IMR-90 (cell line): ENCODE measurements at regions not wholly inside any gene's neighbourhood (a gene's known extent, or its start where the extent isn't known, plus 50 kb on each side); places are given as distances from the start of the nearest gene placed in this dataset.

Experiments
- ATAC-seq: fragments of 200-7000 bp; cut with Tn5 transposase; 2 replicates; pipeline ENCODE4 v1.9.1; 2020; ENCODE audit warnings: low read depth, mild to moderate bottlenecking, moderate library complexity
- BruUV-seq: library from RNA; stranded (reverse); fragments of 400-500 nt; replicated peaks from 2 replicates; lab custom pipeline; 2021; lab: Mats Ljungman, UMichigan
- CTCF ChIA-PET: fragments of 300-600 bp; formaldehyde crosslinking; extraction: SDS; loops from one replicate; lab custom pipeline; 2021; ENCODE audit warnings: antibody characterized with exemption; lab: Yijun Ruan, JAX
- POLR2A ChIA-PET: fragments of 300-600 bp; sonication (Branson Sonifier 250); formaldehyde crosslinking; loops from one replicate; lab custom pipeline; 2022; ENCODE audit warnings: antibody characterized with exemption; ENCODE audit not compliant: unreplicated experiment; lab: Charles Lee
- DNase-seq: peaks from one replicate; pipeline ENCODE4 v3.0.0; 2013
- H2AFZ ChIP-seq: replicated peaks from 2 replicates; pipeline ENCODE3; 2013; ENCODE audit warnings: low read length, mild to moderate bottlenecking; ENCODE audit not compliant: poor library complexity
- H2AK5ac ChIP-seq: 2 replicates; pipeline ENCODE4 v1.6.1; 2013; ENCODE audit warnings: low read depth, low read length, inconsistent platforms
- H2AK9ac ChIP-seq: replicated peaks from 2 replicates; pipeline ENCODE3; 2013; ENCODE audit warnings: mild to moderate bottlenecking, low read depth, low read length, moderate library complexity; ENCODE audit not compliant: poor library complexity
- H2BK120ac ChIP-seq: 2 replicates; pipeline ENCODE4 v1.6.1; 2013; ENCODE audit warnings: low read depth, low read length, inconsistent platforms
- H2BK15ac ChIP-seq: 3 replicates; pipeline ENCODE4 v1.6.1; 2013; ENCODE audit warnings: low read depth, low read length, inconsistent platforms
- H2BK20ac ChIP-seq: 2 replicates; pipeline ENCODE4 v1.6.1; 2013; ENCODE audit warnings: low read depth, mild to moderate bottlenecking, inconsistent platforms, low read length, moderate library complexity
- H2BK5ac ChIP-seq: 2 replicates; pipeline ENCODE4 v1.6.1; 2013; ENCODE audit warnings: mild to moderate bottlenecking, low read depth, low read length, inconsistent platforms; ENCODE audit not compliant: poor library complexity, severe bottlenecking
- H3K14ac ChIP-seq: replicated peaks from 2 replicates; pipeline ENCODE4 v1.6.1; 2013; ENCODE audit warnings: low read depth, low read length, inconsistent platforms
- H3K18ac ChIP-seq: 2 replicates; pipeline ENCODE4 v1.6.1; 2013; ENCODE audit warnings: low read depth, low read length, control low read depth
- H3K23ac ChIP-seq: 2 replicates; pipeline ENCODE4 v1.6.1; 2013; ENCODE audit warnings: low read depth, low read length, inconsistent platforms
- H3K27ac ChIP-seq: 2 replicates; pipeline ENCODE4 v1.5.1; 2013; ENCODE audit warnings: mild to moderate bottlenecking, control low read depth, low read length; ENCODE audit not compliant: insufficient read depth
- H3K27me3 ChIP-seq: 2 replicates; pipeline ENCODE4 v1.6.1; 2013; ENCODE audit warnings: low read length; ENCODE audit not compliant: control insufficient read depth, insufficient read depth
- H3K36me3 ChIP-seq: 2 replicates; pipeline ENCODE4 v1.6.1; 2013; ENCODE audit warnings: low read length, mixed read lengths; ENCODE audit not compliant: control insufficient read depth, insufficient read depth
- H3K4ac ChIP-seq: 2 replicates; pipeline ENCODE4 v1.6.1; 2013; ENCODE audit warnings: low read depth, low read length, inconsistent platforms
- H3K4me1 ChIP-seq: 2 replicates; pipeline ENCODE4 v1.6.1; 2013; ENCODE audit warnings: low read length, mixed read lengths; ENCODE audit not compliant: control insufficient read depth, insufficient read depth
- H3K4me2 ChIP-seq: 2 replicates; pipeline ENCODE4 v1.6.1; 2013; ENCODE audit warnings: low read depth, mild to moderate bottlenecking, control low read depth, low read length, moderate library complexity
- H3K4me3 ChIP-seq: 2 replicates; pipeline ENCODE4 v1.5.1; 2013; ENCODE audit warnings: low read depth, mild to moderate bottlenecking, control low read depth, low read length, moderate library complexity; ENCODE audit not compliant: insufficient read depth
- H3K56ac ChIP-seq: 2 replicates; pipeline ENCODE4 v1.6.1; 2013; ENCODE audit warnings: low read length, inconsistent platforms; ENCODE audit not compliant: insufficient read depth; ENCODE audit errors: extremely low read depth
- H3K79me1 ChIP-seq, 2 experiments: 2 replicates each; pipeline ENCODE4 v1.6.1; 2013; ENCODE audit warnings: low read length in 2 of 2, inconsistent platforms in 1 of 2, low read depth in 1 of 2
- H3K9ac ChIP-seq: 2 replicates; pipeline ENCODE4 v1.6.1; 2013; ENCODE audit warnings: low read depth, low read length, control low read depth
- H3K9me1 ChIP-seq: 2 replicates; pipeline ENCODE4 v1.6.1; 2013; ENCODE audit warnings: low read length, inconsistent platforms; ENCODE audit not compliant: insufficient read depth
- H3K9me3 ChIP-seq: 2 replicates; pipeline ENCODE4 v1.6.1; 2013; ENCODE audit warnings: low read length; ENCODE audit not compliant: control insufficient read depth, insufficient read depth
- H4K20me1 ChIP-seq: 2 replicates; pipeline ENCODE4 v1.6.1; 2013; ENCODE audit warnings: low read length, inconsistent platforms; ENCODE audit not compliant: insufficient read depth
- H4K5ac ChIP-seq: 2 replicates; pipeline ENCODE4 v1.6.1; 2013; ENCODE audit warnings: mild to moderate bottlenecking, low read depth, low read length, control low read depth
- H4K8ac ChIP-seq, 2 experiments: 2 replicates each; pipeline ENCODE4 v1.6.1; 2013; ENCODE audit warnings: low read depth in 2 of 2, low read length in 2 of 2, control low read depth in 1 of 2, inconsistent platforms in 1 of 2
- H4K91ac ChIP-seq: 2 replicates; pipeline ENCODE4 v1.6.1; 2013; ENCODE audit warnings: low read depth, low read length, inconsistent platforms; ENCODE audit not compliant: insufficient read depth
- CHD1 ChIP-seq: IDR thresholded peaks from 2 replicates; pipeline ENCODE4 v1.6.1; 2012; ENCODE audit warnings: low read depth, low read length, improper control_type of control experiment
- RCOR1 ChIP-seq: IDR thresholded peaks from 2 replicates; pipeline ENCODE4 v1.6.1; 2012; ENCODE audit warnings: mild to moderate bottlenecking, low read length, improper control_type of control experiment; ENCODE audit not compliant: insufficient replicate concordance
- RFX5 ChIP-seq: IDR thresholded peaks from 2 replicates; pipeline ENCODE4 v1.8.0; 2012; ENCODE audit warnings: low read depth, mild to moderate bottlenecking, low read length, moderate library complexity
- WGBS, 2 experiments: methylation state at CpG; one replicate each; pipeline versions ENCODE4 v1.1.5 to v1.1.7; 2013; ENCODE audit warnings: missing lambda C conversion rate in 2 of 2; ENCODE audit not compliant: insufficient read length in 1 of 2; ENCODE audit errors: extremely low coverage in 2 of 2; 5-methylcytosine and 5-hydroxymethylcytosine counted together
- dilution Hi-C: fragments of 300-500 bp; cut with HindIII; formaldehyde crosslinking; loops from one replicate; pipeline ENCODE4 v1.14.3; 2018; ENCODE audit warnings: low sequenced_read_pairs; ENCODE audit not compliant: unreplicated experiment
- in situ Hi-C: fragments of 300-500 bp; cut with MboI; formaldehyde crosslinking; loops from 3 replicates; pipeline ENCODE4 v1.14.3; 2019; ENCODE audit warnings: low sequenced_read_pairs, inconsistent platforms, mixed read lengths
- intact Hi-C: fragments of 100-400 bp; cut with micrococcal nuclease; formaldehyde crosslinking; loops from 2 replicates; pipeline ENCODE4 v1.10.0; 2022

DNA sequence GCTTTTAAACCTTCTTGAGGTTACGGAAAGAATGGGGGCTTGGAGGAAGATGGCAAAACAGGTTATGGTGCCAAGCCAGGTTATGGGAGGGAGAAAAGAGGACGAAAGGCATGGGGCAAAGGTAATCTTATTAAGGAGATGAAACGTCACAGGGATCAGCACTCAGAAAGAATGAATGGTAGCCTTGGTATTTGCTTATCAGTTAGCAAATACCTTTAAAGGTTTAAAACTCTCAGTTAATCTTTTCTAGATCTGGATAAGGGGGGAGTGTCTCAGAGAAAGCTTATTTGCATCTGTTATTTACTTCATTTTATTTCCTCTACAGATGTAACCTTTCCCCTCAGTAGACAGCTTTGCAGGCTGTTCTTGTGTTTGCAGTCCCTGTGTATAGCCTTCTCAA lies 55.5 kb upstream of the EEF1E1 start:
- DNase-seq: no peak
- H4K5ac ChIP-seq: no peak overlapping the region
- H3K4me2 ChIP-seq: no peak overlapping the region
- no peak overlapping the region for H3K18ac ChIP-seq
- no peak overlapping the region for H4K8ac ChIP-seq
- in situ Hi-C loops: no loop called here
- TF ChIP-seq CHD1 (no peak), RCOR1 (no peak), RFX5 (no peak)
- no peak overlapping the region for H2BK20ac ChIP-seq
- 55% methylated on average over 2 of the region's 3 CpGs; no CpG with 5 or more reads in 1 of the 2 experiments for WGBS, 2 experiments
- POLR2A ChIA-PET: no interaction called here
- intact Hi-C loops: no loop called here
- no peak overlapping the region for H3K4me3 ChIP-seq
- no peak overlapping the region for H3K14ac ChIP-seq
- no peak overlapping the region for H3K9ac ChIP-seq
- no peak overlapping the region for H3K27ac ChIP-seq
- no peak overlapping the region for H2AFZ ChIP-seq
- CTCF ChIA-PET: no interaction called here
- no peak for ATAC-seq
- H3K23ac ChIP-seq: no peak overlapping the region
- H2AK5ac ChIP-seq: no peak overlapping the region
- no peaks in the 10 kb centered on the region for H3K4me1 ChIP-seq
- H3K9me3 ChIP-seq: no peaks in the 10 kb centered on the region
- no peak overlapping the region for H3K56ac ChIP-seq
- H3K79me1 ChIP-seq: no peaks in the 10 kb centered on the region
- no peaks in the 10 kb centered on the region for H3K9me1 ChIP-seq
- BruUV-seq: no TSS peak
- no peak overlapping the region for H2BK5ac ChIP-seq
- peaks cover 4% of the 10 kb centered on the region; the same call in 1 of the 2 replicates for H3K27me3 ChIP-seq
- H3K4ac ChIP-seq: no peak overlapping the region
- no peaks in the 10 kb centered on the region for H4K20me1 ChIP-seq
- H3K36me3 ChIP-seq: no peaks in the 10 kb centered on the region
- H2BK15ac ChIP-seq: no peak overlapping the region
- dilution Hi-C loops: no loop called here
- H2BK120ac ChIP-seq: no peak overlapping the region
- no peak overlapping the region for H2AK9ac ChIP-seq
- H4K91ac ChIP-seq: no peak overlapping the region
